ENCODE measurements at regions not wholly inside any gene's neighbourhood (a gene's known extent, or its start where the extent isn't known, plus 50 kb on each side); places are given as distances from the start of the nearest gene placed in this dataset.

- Histone ChIP-seq H3K4me3 (ENCODE audit: low read length) (no peak overlapping the region), H3K4me1 (ENCODE audit: control insufficient read depth, insufficient read depth, low read length) (no peaks in the 10 kb centered on the region), H3K36me3 (ENCODE audit: control insufficient read depth, insufficient read depth, low read length) (no peaks in the 10 kb centered on the region), H3K27ac (ENCODE audit: low read length) (no peak overlapping the region), H3K27me3 (ENCODE audit: control insufficient read depth, insufficient read depth, low read length) (peaks cover 4% of the 10 kb centered on the region), H3K9me3 (ENCODE audit: control insufficient read depth, low read depth, low read length) (no peaks in the 10 kb centered on the region)
- no peak for DNase-seq
- no CpG with 5 or more reads among the region's 3 CpGs for WGBS (ENCODE audit: insufficient coverage, low lambda C conversion rate)
Observed at GRCh38 chr15:93986400-93986984, 244.9 kb upstream of the MCTP2 start.

GRCh38 chr15:93985925-93986324 lies 245.4 kb upstream of the MCTP2 start:
- Histone ChIP-seq H3K27me3 (ENCODE audit: control insufficient read depth, insufficient read depth, low read length) (peaks cover 4% of the 10 kb centered on the region), H3K9me3 (ENCODE audit: control insufficient read depth, low read depth, low read length) (no peaks in the 10 kb centered on the region), H3K4me1 (ENCODE audit: control insufficient read depth, insufficient read depth, low read length) (no peaks in the 10 kb centered on the region), H3K36me3 (ENCODE audit: control insufficient read depth, insufficient read depth, low read length) (no peaks in the 10 kb centered on the region), H3K4me3 (ENCODE audit: low read length) (no peak overlapping the region), H3K27ac (ENCODE audit: low read length) (no peak overlapping the region)
- DNase-seq, result no peak
- WGBS (ENCODE audit: insufficient coverage, low lambda C conversion rate), result 83% methylated on average over 1 of the region's 5 CpGs

GRCh38 chr15:93985176-93985575 lies 246.2 kb upstream of the MCTP2 start:
- no peaks in the 10 kb centered on the region for H3K9me3 ChIP-seq (ENCODE audit: control insufficient read depth, low read depth, low read length)
- WGBS (ENCODE audit: insufficient coverage, low lambda C conversion rate), result no CpG with 5 or more reads among the region's 5 CpGs
- H3K4me1 ChIP-seq (ENCODE audit: control insufficient read depth, insufficient read depth, low read length), result no peaks in the 10 kb centered on the region
- DNase-seq, result no peak
- no peaks in the 10 kb centered on the region for H3K36me3 ChIP-seq (ENCODE audit: control insufficient read depth, insufficient read depth, low read length)
- H3K4me3 ChIP-seq (ENCODE audit: low read length), result no peak overlapping the region
- H3K27me3 ChIP-seq (ENCODE audit: control insufficient read depth, insufficient read depth, low read length), result peaks cover 4% of the 10 kb centered on the region
- no peak overlapping the region for H3K27ac ChIP-seq (ENCODE audit: low read length)

- DNase-seq, result no peak
- no peak overlapping the region for H3K27ac ChIP-seq (ENCODE audit: low read length)
- H3K9me3 ChIP-seq (ENCODE audit: control insufficient read depth, low read depth, low read length), result no peaks in the 10 kb centered on the region
- H3K4me1 ChIP-seq (ENCODE audit: control insufficient read depth, insufficient read depth, low read length), result no peaks in the 10 kb centered on the region
- peaks cover 4% of the 10 kb centered on the region for H3K27me3 ChIP-seq (ENCODE audit: control insufficient read depth, insufficient read depth, low read length)
- no peaks in the 10 kb centered on the region for H3K36me3 ChIP-seq (ENCODE audit: control insufficient read depth, insufficient read depth, low read length)
- no CpG with 5 or more reads among the region's 3 CpGs for WGBS (ENCODE audit: insufficient coverage, low lambda C conversion rate)
- no peak overlapping the region for H3K4me3 ChIP-seq (ENCODE audit: low read length)
Observed at GRCh38 chr15:93983526-93983925, 247.8 kb upstream of the MCTP2 start.

- Histone ChIP-seq H3K27me3 (ENCODE audit: control insufficient read depth, insufficient read depth, low read length) (peaks cover 4% of the 10 kb centered on the region), H3K4me3 (ENCODE audit: low read length) (no peak overlapping the region), H3K27ac (ENCODE audit: low read length) (no peak overlapping the region), H3K4me1 (ENCODE audit: control insufficient read depth, insufficient read depth, low read length) (no peaks in the 10 kb centered on the region), H3K9me3 (ENCODE audit: control insufficient read depth, low read depth, low read length) (no peaks in the 10 kb centered on the region), H3K36me3 (ENCODE audit: control insufficient read depth, insufficient read depth, low read length) (no peaks in the 10 kb centered on the region)
- 74% methylated on average over 4 of the region's 6 CpGs for whole genome bisulfite sequencing (ENCODE audit: insufficient coverage, low lambda C conversion rate)
- peak in 1 of 2 donors; percentile 14 for DNase-seq
Observed at GRCh38 chr15:93982226-93982727, 249.1 kb upstream of the MCTP2 start.

GRCh38 chr15:93981706-93982105 lies 249.7 kb upstream of the MCTP2 start:
- no peaks in the 10 kb centered on the region for H3K4me1 ChIP-seq (ENCODE audit: control insufficient read depth, insufficient read depth, low read length)
- WGBS (ENCODE audit: insufficient coverage, low lambda C conversion rate), result no CpG with 5 or more reads among the region's 1 CpG
- H3K27ac ChIP-seq (ENCODE audit: low read length), result no peak overlapping the region

GRCh38 chr15:93980261-93980911 lies 251.0 kb upstream of the MCTP2 start:
- Histone ChIP-seq H3K9me3 (ENCODE audit: control insufficient read depth, low read depth, low read length) (no peaks in the 10 kb centered on the region), H3K27ac (ENCODE audit: low read length) (no peak overlapping the region), H3K27me3 (ENCODE audit: control insufficient read depth, insufficient read depth, low read length) (peaks cover 2% of the 10 kb centered on the region), H3K4me1 (ENCODE audit: control insufficient read depth, insufficient read depth, low read length) (no peaks in the 10 kb centered on the region), H3K4me3 (ENCODE audit: low read length) (no peak overlapping the region), H3K36me3 (ENCODE audit: control insufficient read depth, insufficient read depth, low read length) (no peaks in the 10 kb centered on the region)
- peak in 1 of 2 donors; percentile 25 for DNase-seq
- WGBS (ENCODE audit: insufficient coverage, low lambda C conversion rate), result no CpG with 5 or more reads among the region's 2 CpGs

More at GRCh38 chr15:93981706-93982105, 249.7 kb upstream of the MCTP2 start:
- Histone ChIP-seq H3K9me3 (ENCODE audit: control insufficient read depth, low read depth, low read length) (no peaks in the 10 kb centered on the region), H3K36me3 (ENCODE audit: control insufficient read depth, insufficient read depth, low read length) (no peaks in the 10 kb centered on the region), H3K27me3 (ENCODE audit: control insufficient read depth, insufficient read depth, low read length) (peaks cover 2% of the 10 kb centered on the region), H3K4me3 (ENCODE audit: low read length) (no peak overlapping the region)
- no peak for DNase-seq

- H3K36me3 ChIP-seq (ENCODE audit: control insufficient read depth, insufficient read depth, low read length), result no peaks in the 10 kb centered on the region
- H3K9me3 ChIP-seq (ENCODE audit: control insufficient read depth, low read depth, low read length), result no peaks in the 10 kb centered on the region
- H3K27me3 ChIP-seq (ENCODE audit: control insufficient read depth, insufficient read depth, low read length), result no peaks in the 10 kb centered on the region
- H3K4me3 ChIP-seq (ENCODE audit: low read length), result no peak overlapping the region
- H3K4me1 ChIP-seq (ENCODE audit: control insufficient read depth, insufficient read depth, low read length), result no peaks in the 10 kb centered on the region
- H3K27ac ChIP-seq (ENCODE audit: low read length), result no peak overlapping the region
- 92% methylated on average over 2 of the region's 6 CpGs for WGBS (ENCODE audit: insufficient coverage, low lambda C conversion rate)
- DNase-seq, result peak; percentile 28 to 45
Observed at GRCh38 chr15:93974804-93975481, 256.4 kb upstream of the MCTP2 start.

- no peaks in the 10 kb centered on the region for H3K4me1 ChIP-seq (ENCODE audit: control insufficient read depth, insufficient read depth, low read length)
- no peaks in the 10 kb centered on the region for H3K9me3 ChIP-seq (ENCODE audit: control insufficient read depth, low read depth, low read length)
- no peak overlapping the region for H3K27ac ChIP-seq (ENCODE audit: low read length)
- H3K4me3 ChIP-seq (ENCODE audit: low read length), result no peak overlapping the region
- WGBS (ENCODE audit: insufficient coverage, low lambda C conversion rate), result no CpG with 5 or more reads among the region's 5 CpGs
- H3K36me3 ChIP-seq (ENCODE audit: control insufficient read depth, insufficient read depth, low read length), result no peaks in the 10 kb centered on the region
- DNase-seq, result no peak
- no peaks in the 10 kb centered on the region for H3K27me3 ChIP-seq (ENCODE audit: control insufficient read depth, insufficient read depth, low read length)
Observed at GRCh38 chr15:93973287-93973686, 258.1 kb upstream of the MCTP2 start.

GRCh38 chr15:93968773-93969172 lies 262.6 kb upstream of the MCTP2 start:
- no peaks in the 10 kb centered on the region for H3K27me3 ChIP-seq (ENCODE audit: control insufficient read depth, insufficient read depth, low read length)
- H3K9me3 ChIP-seq (ENCODE audit: control insufficient read depth, low read depth, low read length), result no peaks in the 10 kb centered on the region
- DNase-seq, result no peak
- no peaks in the 10 kb centered on the region for H3K4me1 ChIP-seq (ENCODE audit: control insufficient read depth, insufficient read depth, low read length)
- no peak overlapping the region for H3K4me3 ChIP-seq (ENCODE audit: low read length)
- H3K27ac ChIP-seq (ENCODE audit: low read length), result no peak overlapping the region
- H3K36me3 ChIP-seq (ENCODE audit: control insufficient read depth, insufficient read depth, low read length), result no peaks in the 10 kb centered on the region
- 78% methylated on average over 4 of the region's 6 CpGs for WGBS (ENCODE audit: insufficient coverage, low lambda C conversion rate)
